GM19467 (cell line): ENCODE measurements at regions not wholly inside any gene's neighbourhood (a gene's known extent, or its start where the extent isn't known, plus 50 kb on each side); places are given as distances from the start of the nearest gene placed in this dataset.
"Not testable (repeated sequence)": the region's sequence is repeated elsewhere in the genome, so short reads cannot be mapped to it uniquely, and the experiment has no call there.

ENCODE experiments used
- ATAC-seq: cut with Tn5 transposase; IDR thresholded peaks from one replicate; pipeline ENCODE4 v1.9.1; 2021; ENCODE audit warnings: mild to moderate bottlenecking, moderate library complexity; ENCODE audit not compliant: unreplicated experiment

GRCh38 chr13:79936368-79937136, 404.4 kb downstream of the SPRY2 start:
- no peak for ATAC-seq

GRCh38 chr13:79935121-79935520, 405.8 kb downstream of the SPRY2 start:
- ATAC-seq, result no peak

DNA sequence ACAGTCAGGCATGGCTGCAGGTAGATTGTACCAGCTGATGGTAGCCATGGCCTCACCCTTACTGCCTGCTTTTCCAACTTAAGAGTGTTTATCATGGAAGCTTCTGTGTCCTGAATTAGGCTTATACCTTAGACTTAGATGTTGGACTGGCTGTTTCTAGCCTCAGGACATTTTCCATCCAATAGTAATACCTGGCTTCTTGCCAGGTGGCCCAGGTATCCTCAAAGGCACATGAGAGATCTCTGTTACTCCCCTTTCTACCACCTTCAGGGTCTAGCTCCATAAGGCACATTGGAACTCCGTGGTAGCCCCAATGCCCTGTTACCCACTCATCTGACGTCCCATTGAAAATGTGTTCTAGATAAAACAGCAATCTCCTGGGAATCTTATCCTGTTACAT, 407.5 kb downstream of the SPRY2 start:
- no peak for ATAC-seq

DNA sequence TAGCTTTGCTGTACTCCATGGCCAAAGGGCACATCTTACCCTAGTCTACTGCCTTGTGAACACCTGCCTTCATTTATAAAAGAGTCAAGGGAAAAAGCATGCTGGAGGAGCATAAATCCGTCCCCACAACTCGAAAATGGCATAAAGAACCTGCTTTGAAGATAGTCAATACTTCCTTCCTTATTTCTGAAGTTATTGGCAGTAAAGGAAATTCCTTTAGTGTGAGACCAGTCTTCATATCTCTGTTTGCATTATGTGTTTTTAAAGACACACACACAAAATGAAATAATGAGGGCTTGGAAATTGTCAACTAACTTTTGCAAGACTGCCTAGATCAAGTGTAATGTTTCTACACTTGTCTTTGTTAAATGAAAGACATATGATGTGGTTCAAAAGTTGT, 408.4 kb downstream of the SPRY2 start:
- no peak for ATAC-seq

DNA sequence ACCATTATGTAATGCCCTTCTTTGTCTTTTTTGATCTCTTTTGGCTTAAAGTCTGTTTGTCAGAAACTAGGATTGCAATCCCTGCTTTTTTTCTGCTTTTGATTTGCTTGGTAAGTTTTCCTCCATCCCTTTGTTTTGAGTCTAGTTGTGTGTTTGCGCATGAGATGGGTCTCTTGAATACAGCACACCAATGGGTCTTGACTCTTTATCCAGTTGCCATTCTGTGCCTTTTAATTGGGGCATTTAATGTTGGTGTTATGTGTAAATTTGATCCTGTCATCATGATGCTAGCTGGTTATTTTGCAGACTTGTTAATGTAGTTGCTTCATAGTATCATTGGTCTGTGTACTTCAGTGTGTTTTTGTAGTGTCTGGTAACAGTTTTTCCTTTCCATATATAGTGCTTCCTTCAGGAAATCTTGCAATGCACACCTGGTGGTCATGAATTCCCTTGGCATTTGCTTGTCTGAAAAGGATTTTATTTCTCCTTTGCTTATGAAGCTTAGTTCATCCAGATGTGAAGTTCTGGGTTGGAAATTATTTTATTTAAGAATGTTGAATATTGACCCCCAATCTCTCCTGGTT, 416.9 kb downstream of the SPRY2 start:
- not testable (repeated sequence) for ATAC-seq

DNA sequence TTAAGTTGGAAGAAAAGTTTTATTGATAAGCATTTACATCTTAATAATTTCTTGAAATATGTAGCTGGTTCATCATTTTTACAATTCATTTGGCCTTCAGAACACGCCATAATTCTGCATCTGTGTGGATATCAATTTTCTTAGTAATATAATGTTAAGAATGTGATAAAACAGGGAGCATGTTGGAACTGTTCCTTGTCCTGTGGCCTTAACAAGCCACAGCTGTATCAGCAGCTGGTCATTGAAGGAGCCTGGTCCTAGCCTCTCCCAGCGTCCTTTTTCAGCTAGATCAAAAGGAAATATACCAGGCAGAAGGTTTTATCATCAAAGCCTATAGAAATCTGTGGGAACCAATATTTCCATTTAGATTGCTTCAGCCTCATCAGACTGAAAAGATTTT, 421.8 kb downstream of the SPRY2 start:
- no peak for ATAC-seq

- no peak for ATAC-seq
Observed at GRCh38 chr13:79918620-79919019, 422.3 kb downstream of the SPRY2 start.

- ATAC-seq, result no peak
Observed at GRCh38 chr13:79917628-79918027, 423.3 kb downstream of the SPRY2 start.

DNA sequence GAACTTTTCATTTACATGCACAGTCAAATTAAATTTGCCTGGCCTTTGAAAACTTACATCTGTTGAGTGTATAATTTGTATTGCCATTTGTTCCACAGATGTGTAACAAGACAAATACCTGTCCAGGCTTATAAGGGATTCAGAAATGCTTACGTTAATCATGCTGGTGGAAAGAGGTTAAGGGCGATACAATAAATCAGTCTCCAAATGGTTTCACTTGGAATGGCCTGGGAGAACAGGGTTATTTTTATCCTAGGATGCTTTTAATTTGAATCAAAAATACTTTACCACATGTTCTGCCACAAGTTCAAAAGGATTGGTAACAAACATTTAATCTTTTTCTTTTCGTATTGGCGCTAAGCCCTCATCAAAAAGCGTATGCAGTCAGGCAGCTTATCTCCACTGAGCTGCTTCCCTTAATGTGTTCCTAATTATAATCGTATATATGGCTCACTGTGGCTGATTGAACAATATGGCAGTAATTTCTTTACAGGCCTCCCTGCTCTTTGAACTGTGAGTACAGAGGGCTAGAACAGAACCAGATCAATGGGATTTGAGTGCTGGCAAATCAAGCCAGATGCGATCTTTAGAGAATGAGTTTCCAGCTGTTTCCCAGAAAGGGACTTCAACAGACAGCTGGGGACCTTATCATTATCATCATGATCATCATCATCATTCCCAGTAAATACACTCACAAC, 425.7 kb downstream of the SPRY2 start:
- no peak for ATAC-seq

DNA sequence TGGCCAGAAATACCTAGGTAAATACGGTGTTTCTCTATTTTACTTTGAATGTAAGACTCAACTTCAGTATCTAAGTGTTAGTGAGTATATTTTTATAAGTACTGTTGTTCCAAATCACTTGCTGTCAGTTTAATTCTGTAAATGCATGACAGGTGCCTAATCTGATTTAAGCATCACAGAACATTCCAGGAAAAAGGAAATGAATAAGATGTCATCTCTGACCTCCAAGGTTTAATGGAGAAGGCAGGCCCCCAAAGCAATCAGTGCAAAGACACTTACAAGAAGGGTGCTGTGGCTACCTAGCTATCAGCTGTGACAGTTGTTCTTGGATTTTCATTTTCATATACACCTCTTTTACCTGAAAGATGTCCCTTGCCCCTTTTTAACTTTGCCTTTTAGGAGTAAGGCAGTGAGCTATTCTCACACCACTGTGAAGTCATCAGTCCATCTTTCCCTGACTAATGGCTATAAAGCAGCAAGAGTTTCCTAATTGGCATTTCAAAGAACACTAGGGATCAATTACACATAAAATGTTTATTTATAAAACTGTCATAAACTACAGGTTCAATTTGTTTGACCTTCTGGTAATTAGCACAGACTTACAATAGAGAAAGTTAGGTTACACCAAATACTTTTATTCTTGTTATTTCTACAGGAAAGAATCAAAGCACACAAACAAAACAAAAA, 427.6 kb downstream of the SPRY2 start:
- no peak for ATAC-seq

- no peak for ATAC-seq
Observed at GRCh38 chr13:79912403-79912802, 428.5 kb downstream of the SPRY2 start.

DNA sequence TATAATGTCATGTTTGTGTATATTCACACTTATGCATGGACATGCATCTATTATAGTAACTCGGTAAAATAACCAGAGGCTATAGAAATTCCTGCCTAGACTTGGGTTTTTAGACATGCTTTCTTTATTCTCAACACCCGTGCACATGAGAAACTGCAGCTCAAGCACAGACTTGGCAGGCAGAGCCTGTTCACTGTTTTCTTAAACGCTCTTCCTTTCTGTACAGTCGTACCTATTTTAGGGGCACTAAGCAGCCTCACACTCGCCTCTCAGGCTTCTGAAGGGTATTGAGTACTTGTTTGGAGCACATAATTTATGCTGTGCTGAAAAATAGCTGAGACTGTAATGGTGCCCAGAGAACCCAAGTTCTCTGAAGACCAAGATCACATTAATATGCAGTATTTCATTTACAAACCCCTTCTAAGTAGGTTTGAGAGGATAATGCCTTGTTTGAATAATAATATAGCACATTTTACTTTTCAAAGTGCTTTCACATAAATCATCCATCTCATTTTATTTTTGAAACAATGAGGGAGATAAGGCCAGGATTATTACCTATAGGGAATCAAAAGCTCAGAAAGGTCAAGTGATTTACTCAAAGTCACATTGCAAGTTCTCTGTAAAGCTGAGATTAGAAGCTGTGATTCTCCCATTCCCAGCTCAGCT, 429.9 kb downstream of the SPRY2 start:
- no peak for ATAC-seq

DNA sequence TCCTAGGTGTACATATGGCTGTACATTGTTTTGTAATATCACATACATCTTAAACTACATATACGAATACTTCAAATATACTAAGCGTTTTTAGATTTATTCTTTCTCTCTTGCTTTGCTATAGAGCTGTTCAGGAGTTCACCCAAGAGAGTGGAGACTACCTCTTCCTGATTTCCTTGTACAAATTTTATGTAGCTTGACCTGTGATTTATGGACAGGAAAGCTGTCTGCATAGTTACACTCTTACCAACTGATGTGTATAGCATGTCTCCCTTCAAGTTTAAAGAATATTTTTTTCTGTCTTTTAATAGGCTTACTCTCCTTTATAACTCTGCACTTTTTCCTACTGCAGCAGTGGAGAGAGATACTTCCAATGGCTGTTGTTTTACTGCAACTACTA, 428.7 kb downstream of the NDFIP2 start:
- ATAC-seq, result no peak

GRCh38 chr13:79908381-79908780, 427.4 kb downstream of the NDFIP2 start:
- no peak for ATAC-seq

DNA sequence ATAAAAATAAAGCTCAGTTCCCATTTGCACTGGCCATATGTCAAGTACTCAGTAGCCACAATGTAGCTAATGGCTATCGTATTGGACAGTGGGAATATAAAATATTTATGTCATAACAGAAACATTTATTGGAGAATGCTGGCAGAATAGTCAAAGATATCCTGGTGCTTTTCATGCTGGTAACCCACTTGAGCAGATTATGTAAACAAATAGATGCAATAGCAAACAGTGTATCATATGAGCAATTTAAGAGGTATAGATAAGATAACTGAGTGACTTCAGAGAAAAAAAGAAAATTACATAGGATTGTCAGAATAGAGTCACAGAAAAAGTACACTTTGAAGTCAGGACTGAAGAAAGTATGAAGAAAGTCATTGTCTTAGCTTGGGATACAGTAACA, 426.6 kb downstream of the NDFIP2 start:
- ATAC-seq, result no peak

DNA sequence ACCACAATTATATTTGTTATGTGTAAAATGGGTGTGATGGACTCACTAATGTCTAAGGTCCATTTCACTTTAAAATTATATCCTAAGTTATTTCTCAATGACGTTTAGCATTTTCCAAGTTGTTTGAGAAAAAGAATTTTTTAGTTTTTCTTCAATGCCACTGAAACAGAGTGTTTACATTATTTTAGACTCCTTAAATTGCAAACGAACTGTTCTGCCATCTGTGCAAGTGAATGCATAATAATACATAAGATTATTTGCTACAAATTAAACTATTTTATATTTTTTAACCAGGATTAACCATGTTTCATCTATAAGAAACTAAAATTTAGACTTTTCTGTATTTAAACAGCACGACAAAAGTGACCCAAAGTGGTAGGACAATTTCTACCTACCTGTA, 425.4 kb downstream of the NDFIP2 start:
- no peak for ATAC-seq

GRCh38 chr13:79905018-79905417, 424.1 kb downstream of the NDFIP2 start:
- ATAC-seq, result no peak

DNA sequence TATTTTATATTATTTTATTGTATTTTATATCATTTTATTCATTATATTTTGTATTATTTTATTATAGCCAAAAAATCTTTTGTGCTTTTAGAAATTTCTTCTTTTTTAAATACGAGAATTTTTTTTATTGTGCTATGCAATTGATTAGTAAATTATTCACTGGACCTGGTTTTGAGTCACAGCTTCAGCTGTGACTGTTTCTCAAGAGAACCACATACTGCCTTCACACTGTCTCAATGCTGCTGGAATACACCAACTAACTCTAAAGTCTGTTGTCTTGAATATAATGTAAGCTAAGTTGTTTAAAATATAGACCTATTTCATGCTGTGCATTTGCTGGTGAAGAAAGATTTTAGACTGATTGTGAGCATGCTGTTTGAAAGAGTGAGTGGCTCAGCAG, 423.6 kb downstream of the NDFIP2 start:
- ATAC-seq, result no peak

- ATAC-seq, result no peak
Observed at GRCh38 chr13:79901336-79901735, 420.4 kb downstream of the NDFIP2 start.

- no peak for ATAC-seq
Observed at GRCh38 chr13:79900356-79900755, 419.4 kb downstream of the NDFIP2 start.

- ATAC-seq, result no peak
Observed at GRCh38 chr13:79898996-79899395, 418.0 kb downstream of the NDFIP2 start.
